Nephron progenitor cell (in vitro differentiated cells): ENCODE measurements at regions not wholly inside any gene's neighbourhood (a gene's known extent, or its start where the extent isn't known, plus 50 kb on each side); places are given as distances from the start of the nearest gene placed in this dataset.

Source experiments
- DNase-seq: peaks from one replicate; pipeline ENCODE4 v3.0.0; 2021
- H3K27ac Mint-ChIP-seq: 2 replicates; pipeline ENCODE4 v1.8.0; 2021; ENCODE audit warnings: mild to moderate bottlenecking, moderate library complexity, mixed read lengths
- H3K27me3 Mint-ChIP-seq: 2 replicates; pipeline ENCODE4 v1.8.0; 2021; ENCODE audit warnings: mild to moderate bottlenecking, low read depth, mixed read lengths; ENCODE audit not compliant: poor library complexity
- H3K36me3 Mint-ChIP-seq: 2 replicates; pipeline ENCODE4 v1.8.0; 2021; ENCODE audit warnings: low read depth, mixed read lengths
- H3K4me1 Mint-ChIP-seq: 2 replicates; pipeline ENCODE4 v1.8.0; 2021; ENCODE audit warnings: mixed read lengths
- H3K4me3 Mint-ChIP-seq: 2 replicates; pipeline ENCODE4 v1.8.0; 2021; ENCODE audit warnings: mild to moderate bottlenecking, moderate library complexity, mixed read lengths
- H3K9me3 Mint-ChIP-seq: 2 replicates; pipeline ENCODE4 v1.8.0; 2021; ENCODE audit warnings: mild to moderate bottlenecking, moderate library complexity, mixed read lengths
- TF ChIP-seq, protein P1 (sequence below): fragments of 200-600 bp; sonication (generic); IDR thresholded peaks from 2 replicates; pipeline ENCODE4 v1.5.0; 2021; ENCODE audit warnings: antibody characterized with exemption

DNA sequence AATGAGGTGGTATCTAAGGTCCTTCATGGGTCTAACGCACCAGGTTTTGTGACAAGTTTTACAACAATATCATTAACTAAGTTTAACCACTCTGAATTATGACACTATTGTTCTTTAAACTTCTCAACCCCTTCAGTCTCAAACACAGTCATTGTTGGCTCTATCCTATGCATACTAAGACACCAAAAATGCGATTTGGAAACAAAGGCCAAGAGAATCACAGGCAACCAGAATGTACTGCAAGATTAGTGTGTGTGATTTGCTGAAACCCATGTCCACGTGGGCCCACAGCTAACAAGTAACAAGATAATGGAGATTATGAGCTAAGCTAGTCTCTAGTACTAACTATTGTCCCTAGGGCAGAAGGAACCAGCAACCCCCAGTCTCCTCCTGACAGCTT, 142.2 kb upstream of the RANBP3L start:
- Mint-ChIP-seq H3K4me3 (no peak overlapping the region), H3K36me3 (no peaks in the 10 kb centered on the region), H3K4me1 (peaks cover 41% of the 10 kb centered on the region), H3K27me3 (no peaks in the 10 kb centered on the region), H3K9me3 (no peaks in the 10 kb centered on the region), H3K27ac (no peak overlapping the region)
- no peak for DNase-seq
- TF ChIP-seq, protein P1, sequence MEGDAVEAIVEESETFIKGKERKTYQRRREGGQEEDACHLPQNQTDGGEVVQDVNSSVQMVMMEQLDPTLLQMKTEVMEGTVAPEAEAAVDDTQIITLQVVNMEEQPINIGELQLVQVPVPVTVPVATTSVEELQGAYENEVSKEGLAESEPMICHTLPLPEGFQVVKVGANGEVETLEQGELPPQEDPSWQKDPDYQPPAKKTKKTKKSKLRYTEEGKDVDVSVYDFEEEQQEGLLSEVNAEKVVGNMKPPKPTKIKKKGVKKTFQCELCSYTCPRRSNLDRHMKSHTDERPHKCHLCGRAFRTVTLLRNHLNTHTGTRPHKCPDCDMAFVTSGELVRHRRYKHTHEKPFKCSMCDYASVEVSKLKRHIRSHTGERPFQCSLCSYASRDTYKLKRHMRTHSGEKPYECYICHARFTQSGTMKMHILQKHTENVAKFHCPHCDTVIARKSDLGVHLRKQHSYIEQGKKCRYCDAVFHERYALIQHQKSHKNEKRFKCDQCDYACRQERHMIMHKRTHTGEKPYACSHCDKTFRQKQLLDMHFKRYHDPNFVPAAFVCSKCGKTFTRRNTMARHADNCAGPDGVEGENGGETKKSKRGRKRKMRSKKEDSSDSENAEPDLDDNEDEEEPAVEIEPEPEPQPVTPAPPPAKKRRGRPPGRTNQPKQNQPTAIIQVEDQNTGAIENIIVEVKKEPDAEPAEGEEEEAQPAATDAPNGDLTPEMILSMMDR = no peak

DNA sequence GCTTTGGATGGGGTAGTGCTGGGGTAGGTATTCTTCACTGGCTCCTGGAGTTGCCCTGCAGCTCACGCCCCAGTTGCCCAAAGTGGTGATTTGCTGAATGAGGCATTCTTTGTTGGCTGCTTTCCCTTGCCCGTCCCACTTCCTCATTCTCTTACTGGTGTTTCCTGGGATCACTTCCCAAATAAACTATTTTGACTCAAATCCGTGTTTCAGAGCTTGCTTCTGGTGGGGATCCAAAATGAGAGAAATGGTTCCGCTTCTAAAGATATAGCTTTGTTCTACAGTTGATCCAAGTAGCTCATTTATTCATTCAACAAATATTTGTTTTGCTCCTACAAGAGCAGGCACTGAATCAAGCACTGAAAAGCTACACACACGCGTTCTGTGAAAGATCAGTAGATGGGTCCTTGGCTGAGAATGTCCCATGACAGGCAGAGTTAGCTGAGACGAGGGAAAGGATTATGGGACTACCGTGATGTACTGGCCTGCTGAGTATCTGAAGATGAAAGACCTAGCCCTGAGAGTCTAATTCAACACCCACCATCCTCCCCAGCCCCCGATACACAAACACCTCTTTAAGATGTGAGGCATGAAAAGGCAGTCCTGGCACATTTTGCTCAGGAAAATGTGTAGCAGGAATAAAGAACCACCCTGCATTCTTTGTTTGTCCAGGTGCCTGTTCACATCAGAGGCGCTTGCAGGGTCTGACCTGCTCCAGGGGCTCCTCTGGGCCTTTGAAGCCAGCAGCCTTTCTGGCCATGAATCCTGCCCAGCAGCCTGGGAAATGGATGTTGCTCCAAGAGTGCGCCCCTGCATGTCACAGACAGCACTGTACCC, 143.1 kb upstream of the RANBP3L start:
- Mint-ChIP-seq H3K27ac (no peak overlapping the region), H3K27me3 (no peaks in the 10 kb centered on the region), H3K9me3 (no peaks in the 10 kb centered on the region), H3K36me3 (no peaks in the 10 kb centered on the region), H3K4me3 (no peak overlapping the region), H3K4me1 (peaks cover 32% of the 10 kb centered on the region)
- no peak for DNase-seq
- TF ChIP-seq, protein P1 = no peak

DNA sequence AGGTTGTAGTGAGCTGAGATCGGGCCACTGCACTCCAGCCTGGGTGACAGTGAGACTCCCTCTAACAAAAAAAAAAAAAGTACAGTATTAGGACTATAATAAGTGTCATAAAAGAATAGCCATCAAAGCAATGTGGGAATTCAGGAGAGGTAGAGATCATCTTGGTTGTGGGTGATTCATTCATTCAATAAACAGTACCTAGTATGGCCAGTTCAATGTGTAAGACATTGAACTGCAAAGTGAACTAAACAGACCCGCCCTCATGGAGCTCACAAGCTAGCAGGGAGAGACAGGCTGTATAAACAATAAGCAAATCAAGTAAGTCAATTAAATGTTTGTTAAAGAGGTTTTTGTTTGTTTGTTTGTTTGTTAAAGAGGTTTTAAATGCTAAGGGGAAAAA, 146.1 kb upstream of the RANBP3L start:
- no peak for DNase-seq
- H3K27ac Mint-ChIP-seq = no peak overlapping the region
- H3K4me3 Mint-ChIP-seq = no peak overlapping the region
- H3K9me3 Mint-ChIP-seq = no peaks in the 10 kb centered on the region
- TF ChIP-seq, protein P1 = no peak
- no peaks in the 10 kb centered on the region for H3K27me3 Mint-ChIP-seq
- H3K36me3 Mint-ChIP-seq = no peaks in the 10 kb centered on the region
- H3K4me1 Mint-ChIP-seq = peaks cover 7% of the 10 kb centered on the region

DNA sequence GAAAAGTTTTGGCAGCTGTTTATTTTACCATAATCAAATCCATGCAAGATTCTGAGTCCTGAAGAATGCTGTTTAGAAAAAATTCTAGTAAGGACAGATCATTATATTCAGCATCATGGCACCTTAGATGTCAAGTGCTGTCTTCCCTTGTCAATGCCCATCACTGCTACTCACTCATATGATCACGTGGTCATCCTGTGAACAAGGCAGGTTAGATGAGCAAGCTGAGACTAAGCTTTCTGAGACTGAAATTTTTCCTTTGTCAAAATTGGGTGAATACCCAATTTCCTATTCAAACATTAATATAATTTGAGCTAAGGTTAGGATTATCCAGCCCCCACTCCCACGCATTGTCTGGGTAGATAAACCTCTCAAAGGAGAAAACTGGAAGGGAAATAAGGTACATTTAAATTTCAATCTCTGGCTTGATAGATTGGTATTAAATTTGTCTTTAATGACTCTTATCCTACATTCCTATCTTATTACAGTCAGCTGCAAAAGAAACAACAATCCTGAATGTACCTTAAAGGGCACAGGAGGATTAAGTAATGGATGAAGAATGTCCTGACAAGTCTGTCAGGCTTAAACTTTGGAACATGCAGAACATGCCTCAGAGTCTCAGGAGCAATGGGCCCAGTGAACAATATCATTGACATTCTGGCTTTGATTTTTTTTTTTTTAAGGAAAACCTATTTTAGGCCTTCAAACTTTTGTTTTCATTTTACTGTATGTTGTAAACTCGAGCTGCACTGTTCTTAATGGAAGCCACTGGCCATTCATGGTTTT, 148.7 kb upstream of the RANBP3L start:
- Mint-ChIP-seq H3K27ac (no peak overlapping the region), H3K9me3 (no peaks in the 10 kb centered on the region), H3K27me3 (peaks cover 3% of the 10 kb centered on the region), H3K36me3 (no peaks in the 10 kb centered on the region), H3K4me3 (no peak overlapping the region), H3K4me1 (no peaks in the 10 kb centered on the region)
- DNase-seq = no peak
- TF ChIP-seq, protein P1 = no peak

DNA sequence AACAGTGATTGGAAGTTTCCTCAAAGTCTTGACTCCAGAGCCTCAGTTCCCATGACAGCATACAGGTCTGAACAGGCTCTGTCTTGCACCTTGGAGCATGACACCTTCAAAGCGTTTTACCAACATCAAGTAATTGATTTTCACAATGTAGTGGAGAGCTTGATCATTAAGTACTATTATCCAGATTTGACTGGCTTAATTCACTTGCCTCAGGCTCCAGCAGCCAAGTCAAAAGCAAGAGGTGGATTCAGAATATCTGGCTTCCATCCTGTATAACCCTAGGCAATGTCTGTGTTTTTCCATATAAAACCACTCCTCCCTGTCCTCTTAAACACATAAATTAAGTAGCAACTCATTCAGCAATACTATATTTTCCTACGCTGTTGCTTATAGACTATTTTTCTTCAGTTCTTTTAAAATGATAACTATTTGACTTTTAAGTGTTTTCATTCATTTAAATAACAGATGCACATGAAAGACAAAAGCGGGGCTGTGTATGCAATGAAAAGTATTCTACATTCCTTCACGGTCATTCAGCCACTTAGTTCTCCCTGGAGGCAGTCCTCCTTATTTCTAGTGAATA, 150.8 kb upstream of the RANBP3L start:
- Mint-ChIP-seq H3K27ac (no peak overlapping the region), H3K4me3 (no peak overlapping the region), H3K9me3 (no peaks in the 10 kb centered on the region), H3K36me3 (no peaks in the 10 kb centered on the region), H3K27me3 (peaks cover 6% of the 10 kb centered on the region), H3K4me1 (no peaks in the 10 kb centered on the region)
- DNase-seq = no peak
- TF ChIP-seq, protein P1 = no peak
